OCI-LY7 (cell line): ENCODE measurements at regions not wholly inside any gene's neighbourhood (a gene's known extent, or its start where the extent isn't known, plus 50 kb on each side); places are given as distances from the start of the nearest gene placed in this dataset.

Experiments
- BruUV-seq: library from RNA; stranded (reverse); fragments of 400-500 nt; replicated peaks from 2 replicates; lab custom pipeline; 2021; lab: Mats Ljungman, UMichigan
- CTCF ChIA-PET: fragments of 300-600 bp; sonication (Branson Sonifier 250); formaldehyde crosslinking; loops from one replicate; lab custom pipeline; 2022; ENCODE audit warnings: antibody characterized with exemption; ENCODE audit not compliant: unreplicated experiment; lab: Charles Lee
- POLR2A ChIA-PET: fragments of 300-600 bp; sonication (Branson Sonifier 250); formaldehyde crosslinking; loops from one replicate; lab custom pipeline; 2022; ENCODE audit warnings: antibody characterized with exemption; lab: Charles Lee
- DNase-seq: peaks from one replicate; pipeline ENCODE4 v3.0.0-alpha.2; 2015; ENCODE audit warnings: low spot score
- H2AFZ ChIP-seq: fragments of 200-600 bp; sonication (generic), shearing (Covaris generic); 2 replicates; pipeline ENCODE4 v1.6.1; 2014; ENCODE audit warnings: mild to moderate bottlenecking, antibody characterized with exemption, low read length, moderate library complexity
- H3K27ac ChIP-seq: fragments of 200-600 bp; sonication (generic); 2 replicates; pipeline ENCODE4 v1.5.1; 2014; ENCODE audit warnings: mixed run types, low read depth, mild to moderate bottlenecking, moderate library complexity, low read length, inconsistent platforms; ENCODE audit not compliant: poor library complexity, severe bottlenecking
- H3K36me3 ChIP-seq: fragments of 200-600 bp; sonication (generic); 2 replicates; pipeline ENCODE4 v1.6.1; 2014; ENCODE audit warnings: mild to moderate bottlenecking, antibody characterized with exemption, low read length, moderate library complexity, mixed read lengths; ENCODE audit not compliant: insufficient read depth
- H3K4me1 ChIP-seq: fragments of 200-600 bp; sonication (generic); 2 replicates; pipeline ENCODE4 v1.5.1; 2014; ENCODE audit warnings: mild to moderate bottlenecking, low read length; ENCODE audit not compliant: insufficient read depth, poor library complexity, severe bottlenecking
- H3K4me2 ChIP-seq: fragments of 200-600 bp; sonication (generic); 2 replicates; pipeline ENCODE4 v1.6.1; 2014; ENCODE audit warnings: mild to moderate bottlenecking, low read length
- H3K4me3 ChIP-seq: fragments of 200-600 bp; sonication (generic); 2 replicates; pipeline ENCODE4 v1.5.1; 2014; ENCODE audit warnings: mild to moderate bottlenecking, low read depth, low read length; ENCODE audit not compliant: poor library complexity, severe bottlenecking
- H3K79me2 ChIP-seq: fragments of 200-600 bp; sonication (generic); 2 replicates; pipeline ENCODE4 v1.6.1; 2016; ENCODE audit warnings: low read depth, mild to moderate bottlenecking, low read length, moderate library complexity, mixed read lengths; ENCODE audit not compliant: insufficient read depth
- H3K9me2 ChIP-seq: fragments of 200-600 bp; sonication (generic); 2 replicates; pipeline ENCODE4 v1.6.1; 2016; ENCODE audit warnings: mild to moderate bottlenecking, low read length, mixed read lengths; ENCODE audit not compliant: insufficient read depth
- H3K9me3 ChIP-seq: fragments of 200-600 bp; sonication (generic); 2 replicates; pipeline ENCODE4 v1.6.1; 2014; ENCODE audit warnings: mild to moderate bottlenecking, mixed run types, low read length, mixed read lengths
- H4K20me1 ChIP-seq: fragments of 200-600 bp; sonication (generic); 2 replicates; pipeline ENCODE4 v1.6.1; 2014; ENCODE audit warnings: mild to moderate bottlenecking, antibody characterized with exemption, low read length, moderate library complexity, mixed read lengths; ENCODE audit not compliant: insufficient read depth
- CTCF ChIP-seq: fragments of 200-600 bp; sonication (generic); conservative IDR thresholded peaks from 2 replicates; pipeline ENCODE4 v1.5.1; 2014; ENCODE audit warnings: mild to moderate bottlenecking, antibody characterized with exemption, low read length, moderate library complexity, mixed read lengths
- EZH2phosphoT487 ChIP-seq: fragments of 200-600 bp; sonication (generic); IDR thresholded peaks from 2 replicates; pipeline ENCODE4 v1.6.1; 2018; ENCODE audit warnings: low read depth, borderline replicate concordance, mild to moderate bottlenecking, mixed run types, antibody characterized with exemption, low read length, moderate library complexity, mixed read lengths
- intact Hi-C: fragments of 100-400 bp; cut with micrococcal nuclease; formaldehyde crosslinking; loops from one replicate; pipeline ENCODE4 v1.10.0; 2022; ENCODE audit not compliant: unreplicated experiment

GRCh38 chr6:84514089-84514971, 250.1 kb downstream of the TBX18 start:
- intact Hi-C loops = no loop called here
- ChIA-PET POLR2A (interaction anchor here (0.7 kb wide), 1 partner anchor 86 kb away, joined by 3 read pairs; no protein-coding TSS in a partner anchor), CTCF (no interaction called here)
- Histone ChIP-seq H2AFZ (no peak overlapping the region), H3K4me3 (no peak overlapping the region), H3K36me3 (no peaks in the 10 kb centered on the region), H4K20me1 (no peaks in the 10 kb centered on the region), H3K4me1 (no peaks in the 10 kb centered on the region), H3K79me2 (no peaks in the 10 kb centered on the region), H3K9me2 (no peaks in the 10 kb centered on the region), H3K4me2 (no peak overlapping the region), H3K9me3 (no peaks in the 10 kb centered on the region), H3K27ac (no peak overlapping the region)
- DNase-seq = no peak
- no peak for TF ChIP-seq CTCF
- TF ChIP-seq EZH2phosphoT487 = no peak
- BruUV-seq = no TSS peak

DNA sequence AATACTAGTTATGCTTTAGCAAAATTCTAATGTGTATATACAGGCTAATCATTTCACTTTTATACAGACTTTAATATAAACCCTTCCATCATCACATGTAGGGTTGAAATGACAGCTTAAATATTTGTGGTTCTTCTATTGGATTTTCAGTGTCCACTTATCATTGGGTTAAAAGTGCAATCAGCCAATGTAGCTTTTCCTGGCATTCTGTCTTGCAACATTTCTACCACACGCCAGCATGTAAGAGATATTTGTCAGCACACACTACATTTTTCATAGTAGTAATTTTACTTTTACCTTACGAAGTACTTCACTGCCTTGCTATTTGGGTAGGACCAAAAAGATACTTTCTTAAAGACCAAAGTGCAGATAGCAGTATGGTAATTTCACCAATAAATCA, 252.0 kb downstream of the TBX18 start:
- H2AFZ ChIP-seq = no peak overlapping the region
- CTCF ChIA-PET = no interaction called here

More for the DNA sequence above, 252.0 kb downstream of the TBX18 start:
- Histone ChIP-seq H3K79me2 (no peaks in the 10 kb centered on the region), H3K4me2 (no peak overlapping the region), H3K4me3 (no peak overlapping the region), H3K9me2 (no peaks in the 10 kb centered on the region), H3K36me3 (no peaks in the 10 kb centered on the region), H4K20me1 (no peaks in the 10 kb centered on the region), H3K9me3 (no peaks in the 10 kb centered on the region), H3K27ac (no peak overlapping the region), H3K4me1 (no peaks in the 10 kb centered on the region)
- no peak for DNase-seq
- POLR2A ChIA-PET = no interaction called here
- no TSS peak for BruUV-seq
- intact Hi-C loops = no loop called here
- TF ChIP-seq EZH2phosphoT487 (no peak), CTCF (no peak)
